ENCODE measurements at regions not wholly inside any gene's neighbourhood (a gene's known extent, or its start where the extent isn't known, plus 50 kb on each side); places are given as distances from the start of the nearest gene placed in this dataset.

DNA sequence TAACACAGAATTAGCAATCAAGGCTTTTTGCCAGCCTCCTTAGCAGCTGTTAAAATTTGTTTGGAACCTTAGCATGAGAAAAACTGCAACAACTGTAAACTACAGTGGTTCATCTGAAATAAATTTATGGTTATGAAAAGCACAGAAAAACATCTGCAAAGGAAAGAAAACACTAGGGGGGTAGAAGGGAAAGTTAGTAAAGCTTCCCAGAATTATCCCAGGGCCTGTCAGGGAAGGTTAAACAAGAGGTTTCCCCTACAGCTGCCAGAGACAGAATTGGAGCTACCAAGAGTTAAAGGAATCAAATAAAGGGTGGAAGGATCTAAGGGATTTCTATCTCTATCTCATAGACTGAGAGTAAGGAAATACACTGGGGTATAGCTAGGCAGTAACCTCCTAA, 234.7 kb upstream of the DIAPH2 start:
- no peaks in the 10 kb centered on the region for H3K36me3 ChIP-seq
- H3K27me3 ChIP-seq, result no peaks in the 10 kb centered on the region
- no peak for DNase-seq (ENCODE audit: extremely low spot score)
- no peak overlapping the region for H3K27ac ChIP-seq (replicated peaks in 1 of 4)
- intact Hi-C loops (cut with DNase I), result no loop called here
- H3K4me1 ChIP-seq, result no peaks in the 10 kb centered on the region
- H3K4me3 ChIP-seq, result no peak overlapping the region
- H3K9me3 ChIP-seq, result no peaks in the 10 kb centered on the region
- TF ChIP-seq, protein P1, sequence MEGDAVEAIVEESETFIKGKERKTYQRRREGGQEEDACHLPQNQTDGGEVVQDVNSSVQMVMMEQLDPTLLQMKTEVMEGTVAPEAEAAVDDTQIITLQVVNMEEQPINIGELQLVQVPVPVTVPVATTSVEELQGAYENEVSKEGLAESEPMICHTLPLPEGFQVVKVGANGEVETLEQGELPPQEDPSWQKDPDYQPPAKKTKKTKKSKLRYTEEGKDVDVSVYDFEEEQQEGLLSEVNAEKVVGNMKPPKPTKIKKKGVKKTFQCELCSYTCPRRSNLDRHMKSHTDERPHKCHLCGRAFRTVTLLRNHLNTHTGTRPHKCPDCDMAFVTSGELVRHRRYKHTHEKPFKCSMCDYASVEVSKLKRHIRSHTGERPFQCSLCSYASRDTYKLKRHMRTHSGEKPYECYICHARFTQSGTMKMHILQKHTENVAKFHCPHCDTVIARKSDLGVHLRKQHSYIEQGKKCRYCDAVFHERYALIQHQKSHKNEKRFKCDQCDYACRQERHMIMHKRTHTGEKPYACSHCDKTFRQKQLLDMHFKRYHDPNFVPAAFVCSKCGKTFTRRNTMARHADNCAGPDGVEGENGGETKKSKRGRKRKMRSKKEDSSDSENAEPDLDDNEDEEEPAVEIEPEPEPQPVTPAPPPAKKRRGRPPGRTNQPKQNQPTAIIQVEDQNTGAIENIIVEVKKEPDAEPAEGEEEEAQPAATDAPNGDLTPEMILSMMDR (IDR thresholded peaks at IDR 0.05), result no peak
- no peak for TF ChIP-seq POLR2A (IDR thresholded peaks at IDR 0.05; ENCODE audit: low read depth)
- no peak for TF ChIP-seq EP300 (IDR thresholded peaks at IDR 0.05)
- TF ChIP-seq POLR2AphosphoS5 (IDR thresholded peaks at IDR 0.05), result no peak

DNA sequence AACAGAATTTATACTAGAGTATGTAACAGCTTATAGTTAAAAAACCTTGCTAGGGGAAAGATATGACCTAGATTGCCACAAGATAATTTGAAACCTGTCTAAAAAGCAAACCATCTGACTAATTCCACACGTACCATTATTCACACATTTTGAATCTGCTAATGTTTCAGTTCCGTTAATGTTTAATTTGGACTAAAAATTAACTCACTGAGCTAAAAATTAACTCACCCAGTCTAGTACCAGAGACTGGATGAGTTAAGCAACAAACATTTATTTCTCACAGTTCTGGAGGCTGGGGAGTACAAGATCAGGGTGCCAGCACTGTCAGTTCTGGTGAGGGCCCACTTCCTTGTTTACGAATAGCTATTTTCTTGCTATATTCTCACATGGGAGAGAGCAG, 231.5 kb upstream of the DIAPH2 start:
- H3K4me3 ChIP-seq, result no peak overlapping the region
- no peak overlapping the region for H3K27ac ChIP-seq (replicated peaks in 1 of 4)
- no peak for DNase-seq (ENCODE audit: extremely low spot score)
- H3K36me3 ChIP-seq, result no peaks in the 10 kb centered on the region
- TF ChIP-seq POLR2A (IDR thresholded peaks at IDR 0.05; ENCODE audit: low read depth) (no peak), EP300 (IDR thresholded peaks at IDR 0.05) (no peak), POLR2AphosphoS5 (IDR thresholded peaks at IDR 0.05) (no peak)
- TF ChIP-seq, protein P1 (IDR thresholded peaks at IDR 0.05), result no peak
- H3K4me1 ChIP-seq, result no peaks in the 10 kb centered on the region
- H3K27me3 ChIP-seq, result no peaks in the 10 kb centered on the region
- no peaks in the 10 kb centered on the region for H3K9me3 ChIP-seq
- intact Hi-C loops (cut with DNase I), result no loop called here
- WGBS, result 79% methylated on average over 3 of the region's 3 CpGs

DNA sequence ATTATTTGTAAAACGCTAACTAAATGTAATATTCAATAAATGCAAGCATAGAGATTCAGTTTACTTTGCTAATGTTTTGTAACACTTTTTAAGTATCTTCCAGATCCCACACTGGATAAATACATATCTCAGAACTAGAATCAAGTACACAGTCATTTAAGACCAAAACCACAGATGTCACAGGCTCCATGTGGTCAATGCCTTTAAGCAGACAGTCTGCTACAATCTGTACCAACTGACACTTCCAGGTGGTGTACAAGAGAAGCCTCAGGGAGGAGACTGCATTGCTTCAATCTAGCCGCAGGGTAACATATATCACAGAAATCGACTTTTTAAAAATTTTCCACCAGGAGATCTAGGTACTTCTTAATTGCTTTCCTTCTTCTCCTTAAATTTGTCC, 229.6 kb upstream of the DIAPH2 start:
- no peak overlapping the region for H3K27ac ChIP-seq (replicated peaks in 1 of 4)
- DNase-seq (ENCODE audit: extremely low spot score), result no peak
- TF ChIP-seq, protein P1 (IDR thresholded peaks at IDR 0.05), result no peak
- TF ChIP-seq EP300 (IDR thresholded peaks at IDR 0.05) (no peak), POLR2A (IDR thresholded peaks at IDR 0.05; ENCODE audit: low read depth) (no peak)
- no peaks in the 10 kb centered on the region for H3K9me3 ChIP-seq
- intact Hi-C loops (cut with DNase I), result no loop called here
- no peaks in the 10 kb centered on the region for H3K4me1 ChIP-seq
- 83% methylated on average over 3 of the region's 3 CpGs for WGBS
- no peak overlapping the region for H3K4me3 ChIP-seq
- H3K27me3 ChIP-seq, result no peaks in the 10 kb centered on the region
- H3K36me3 ChIP-seq, result no peaks in the 10 kb centered on the region

GRCh38 chrX:96464880-96465558, 219.6 kb upstream of the DIAPH2 start:
- Histone ChIP-seq H3K9me3 (no peaks in the 10 kb centered on the region), H3K27me3 (no peaks in the 10 kb centered on the region), H3K4me3 (no peak overlapping the region), H3K27ac (replicated peaks in 1 of 4) (no peak overlapping the region), H3K36me3 (no peaks in the 10 kb centered on the region), H3K4me1 (no peaks in the 10 kb centered on the region)
- no peak for TF ChIP-seq POLR2AphosphoS5 (IDR thresholded peaks at IDR 0.05)
- intact Hi-C loops (cut with DNase I), result no loop called here
- 87% methylated on average over 15 of the region's 16 CpGs for WGBS
- no peak for DNase-seq (ENCODE audit: extremely low spot score)

DNA sequence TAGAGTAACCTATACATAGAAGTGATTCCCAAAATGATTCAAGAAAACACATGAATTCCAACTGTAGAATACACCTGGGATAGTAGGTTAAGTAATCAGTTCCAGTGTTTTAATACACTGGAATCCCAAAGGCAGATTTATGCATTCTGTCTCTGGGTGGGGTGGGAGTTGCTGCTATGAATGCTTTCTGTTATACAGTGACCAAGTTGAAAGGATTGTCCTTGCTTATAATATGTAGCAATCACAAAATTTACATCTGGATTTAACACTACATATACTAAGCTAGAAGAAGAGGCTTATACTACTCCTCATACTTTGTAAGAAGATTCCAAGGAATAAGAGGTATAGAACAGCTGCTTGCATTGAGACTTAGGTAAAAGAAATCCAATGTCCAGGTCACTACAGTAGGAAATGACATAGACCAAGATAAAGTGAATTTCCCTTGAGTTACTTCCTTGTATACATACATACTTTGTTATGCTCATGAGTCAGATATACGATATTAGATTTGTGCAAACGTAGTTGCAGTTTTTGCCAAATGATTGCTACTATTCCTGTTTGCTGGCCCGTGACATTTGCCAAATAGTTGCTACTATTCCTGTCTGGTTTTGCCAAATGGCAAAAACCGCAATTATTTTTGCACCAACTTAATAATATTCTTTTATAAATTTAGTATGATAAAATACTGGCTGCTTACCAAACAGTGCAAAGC, 210.5 kb upstream of the DIAPH2 start:
- no peaks in the 10 kb centered on the region for H3K27me3 ChIP-seq
- intact Hi-C loops (cut with DNase I), result no loop called here
- H3K4me1 ChIP-seq, result no peaks in the 10 kb centered on the region
- no peaks in the 10 kb centered on the region for H3K9me3 ChIP-seq
- no peak overlapping the region for H3K27ac ChIP-seq (replicated peaks in 1 of 4)
- WGBS, result 56% methylated on average over 4 of the region's 4 CpGs
- TF ChIP-seq POLR2A (IDR thresholded peaks at IDR 0.05; ENCODE audit: low read depth) (no peak), POLR2AphosphoS5 (IDR thresholded peaks at IDR 0.05) (no peak), EP300 (IDR thresholded peaks at IDR 0.05) (no peak)
- TF ChIP-seq, protein P1 (IDR thresholded peaks at IDR 0.05), result no peak
- no peaks in the 10 kb centered on the region for H3K36me3 ChIP-seq
- H3K4me3 ChIP-seq, result no peak overlapping the region
- DNase-seq (ENCODE audit: extremely low spot score), result no peak

Measured in esophagus muscularis mucosa (tissue), 4 donors.